ENCODE measurements at regions not wholly inside any gene's neighbourhood (a gene's known extent, or its start where the extent isn't known, plus 50 kb on each side); places are given as distances from the start of the nearest gene placed in this dataset.

GRCh38 chrX:91081873-91082272 is 352.8 kb upstream of the PABPC5 start:
- no peak for TF ChIP-seq CTCF (conservative IDR thresholded peaks at IDR 0.05; ENCODE audit: low read depth, low read length)
- no peak for TF ChIP-seq EZH2phosphoT487 (IDR thresholded peaks at IDR 0.05; ENCODE audit: borderline replicate concordance, low read length)

Data from PC-3 (cell line).